HG02678 (cell line): ENCODE measurements at regions not wholly inside any gene's neighbourhood (a gene's known extent, or its start where the extent isn't known, plus 50 kb on each side); places are given as distances from the start of the nearest gene placed in this dataset.
"Not testable (repeated sequence)": the region's sequence is repeated elsewhere in the genome, so short reads cannot be mapped to it uniquely, and the experiment has no call there.

Source experiments
- ATAC-seq: cut with Tn5 transposase; IDR thresholded peaks from one replicate; pipeline ENCODE4 v1.9.1; 2021; ENCODE audit warnings: mild to moderate bottlenecking, moderate library complexity; ENCODE audit not compliant: unreplicated experiment

DNA sequence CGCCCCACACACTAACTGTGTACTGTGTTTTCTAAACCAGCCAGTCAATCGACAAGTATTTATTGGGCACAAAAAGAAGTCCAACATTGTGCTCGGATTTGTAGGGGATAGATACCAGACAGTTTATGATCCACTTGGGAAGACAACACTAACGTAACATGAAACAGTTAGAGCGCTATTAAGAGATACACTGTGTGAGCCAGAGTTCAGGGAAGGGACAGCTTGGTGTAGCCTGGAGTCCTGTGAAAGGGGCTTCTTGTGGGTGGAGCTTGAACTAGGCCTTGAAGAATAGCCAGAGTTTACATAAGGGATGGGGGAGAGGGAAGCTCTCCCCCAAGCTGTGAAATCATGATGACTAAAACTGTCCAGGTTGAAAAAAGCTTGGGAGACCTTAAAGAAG, 176.4 kb upstream of the TCF4 start:
- no peak for ATAC-seq

DNA sequence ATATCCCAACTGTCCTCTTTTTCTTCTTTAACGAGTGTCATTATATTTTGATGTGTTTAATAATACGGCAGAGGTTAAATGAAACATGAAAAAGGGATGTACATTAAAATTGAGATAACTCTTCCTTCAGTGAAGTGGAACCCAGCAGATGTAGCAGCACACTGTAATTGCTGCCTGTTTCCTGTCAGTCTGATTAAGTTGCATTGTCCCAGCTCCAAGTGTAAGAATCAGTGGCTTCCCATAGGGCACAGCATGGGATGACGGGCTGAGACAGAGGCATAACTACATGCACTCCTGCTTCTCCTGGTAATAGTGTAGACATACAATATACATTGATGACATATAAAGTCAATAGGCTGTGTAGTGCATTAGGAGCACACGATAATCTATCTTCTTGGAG, 175.8 kb upstream of the TCF4 start:
- ATAC-seq, result no peak

DNA sequence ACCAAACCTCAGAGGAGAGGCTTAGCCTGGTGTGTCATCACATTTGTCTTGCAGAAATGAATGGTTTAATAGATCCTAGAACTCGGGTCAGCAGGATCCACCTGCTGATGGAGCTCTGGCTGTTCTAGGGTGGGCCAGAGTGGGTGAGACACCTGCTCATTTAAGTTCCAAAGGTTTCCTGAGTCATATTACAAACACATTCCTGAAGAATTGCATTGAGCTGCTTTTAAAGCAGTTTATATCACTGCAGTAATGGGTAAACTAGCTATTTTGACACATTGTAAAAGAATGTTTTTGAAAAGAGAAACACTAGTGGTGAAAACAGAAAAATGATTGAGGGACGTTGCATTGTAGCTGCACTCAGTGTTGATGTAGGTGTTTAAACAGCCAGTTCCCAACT, 175.3 kb upstream of the TCF4 start:
- no peak for ATAC-seq

DNA sequence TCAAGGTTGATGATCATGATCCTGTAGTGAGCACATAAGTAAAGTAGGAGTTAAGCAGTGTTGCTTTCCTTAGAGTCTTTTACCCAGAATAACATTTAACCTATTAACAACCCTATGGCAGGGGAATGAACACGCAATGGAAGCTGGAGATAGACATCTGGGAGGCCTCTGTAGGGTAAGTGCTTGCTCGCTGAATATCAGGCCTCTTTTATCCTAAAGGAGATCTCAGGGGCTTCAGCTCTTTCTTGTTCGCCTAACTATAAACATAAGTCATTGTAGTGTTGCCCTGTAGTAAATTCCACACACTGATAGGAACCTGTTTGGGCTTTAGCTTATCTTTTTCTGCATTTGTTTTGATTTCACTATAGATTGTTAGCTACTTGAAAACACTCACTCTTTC, 174.4 kb upstream of the TCF4 start:
- ATAC-seq, result no peak

DNA sequence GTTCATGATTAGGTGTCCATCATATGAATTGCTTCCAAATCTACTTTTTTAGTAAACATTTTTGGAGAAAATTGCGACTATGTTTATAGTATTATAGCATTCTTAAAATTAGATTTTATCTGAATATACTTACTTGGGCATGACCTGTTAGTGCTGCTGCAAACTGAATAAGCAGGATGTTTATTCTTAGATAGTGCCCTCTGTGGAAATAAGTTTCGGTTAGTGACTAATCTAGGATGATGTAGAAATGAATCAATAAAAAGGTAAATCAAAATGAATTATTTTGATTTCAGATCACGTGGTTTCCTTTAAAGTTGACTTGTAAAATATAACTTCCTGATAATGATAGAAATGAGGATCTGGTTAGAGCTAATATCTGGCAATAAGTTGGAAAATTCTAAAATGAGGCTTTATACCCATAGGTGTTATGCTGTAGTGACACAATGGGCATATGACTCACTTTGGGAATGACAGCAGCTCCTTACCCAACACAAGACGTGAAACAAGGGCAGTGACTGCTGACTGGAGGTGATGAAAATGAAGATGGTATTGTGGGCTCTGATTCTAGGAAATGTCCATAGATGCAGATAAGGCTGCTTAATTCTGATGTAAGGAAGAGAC, 165.8 kb upstream of the TCF4 start:
- ATAC-seq, result no peak

DNA sequence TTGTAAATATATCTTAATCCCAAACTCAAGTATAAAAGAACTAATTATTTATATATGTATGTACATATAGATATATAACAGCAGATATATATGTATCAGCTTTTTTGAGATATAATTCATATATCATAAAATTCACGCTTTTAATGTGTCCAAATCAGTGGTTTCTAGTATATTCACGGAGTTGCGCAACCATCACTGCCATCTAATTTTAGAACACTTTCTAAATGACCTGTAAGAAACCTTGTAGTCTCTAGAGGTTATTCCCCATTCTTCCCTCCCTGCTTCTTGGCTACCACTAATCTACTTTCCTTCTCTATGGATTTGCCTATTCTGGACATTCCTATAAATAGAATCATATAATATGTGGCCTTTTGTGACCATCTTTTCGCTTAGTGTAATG, 163.5 kb upstream of the TCF4 start:
- no peak for ATAC-seq

DNA sequence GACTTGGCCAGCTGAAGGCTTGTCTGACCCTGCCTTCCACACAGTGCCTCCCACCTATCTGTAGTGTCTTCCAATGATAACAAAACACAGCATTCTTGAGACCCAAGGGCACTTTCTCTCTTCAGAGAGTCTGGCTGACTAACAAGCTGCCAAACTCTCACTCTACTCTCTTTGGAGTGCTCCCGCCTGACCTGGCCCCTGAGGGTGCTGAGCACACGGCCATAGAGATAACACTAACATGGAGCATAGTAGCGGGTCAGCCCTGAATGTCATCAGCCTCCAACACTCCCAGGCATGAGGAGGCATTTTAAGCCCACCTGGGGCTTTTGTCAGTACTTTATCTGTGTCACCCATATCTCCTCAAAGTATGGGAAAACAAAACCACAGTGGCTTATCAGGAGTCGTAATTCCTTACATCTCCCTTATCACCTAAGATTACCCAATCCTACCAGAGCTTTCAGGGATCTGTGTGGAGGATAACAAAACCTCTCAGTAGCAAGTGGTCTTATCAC, 160.3 kb upstream of the TCF4 start:
- ATAC-seq, result no peak

DNA sequence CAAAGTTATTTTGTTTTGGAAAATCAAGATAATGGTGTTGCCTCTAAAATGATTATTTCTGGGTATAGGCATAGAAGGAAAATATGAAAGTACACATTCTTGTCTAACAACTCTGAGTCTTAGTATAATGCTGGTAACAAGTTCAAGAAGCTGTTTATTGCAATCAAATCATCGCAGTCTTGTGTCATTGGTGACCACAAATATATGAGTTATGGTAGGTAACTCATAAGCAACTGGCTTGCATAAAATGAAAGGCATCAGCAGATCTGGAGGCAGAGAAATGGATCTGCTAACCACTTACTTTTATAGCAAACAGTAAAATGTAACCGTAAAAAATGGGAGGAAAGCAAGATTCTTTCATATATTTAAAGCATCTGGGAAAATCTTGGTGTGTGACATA, 156.2 kb upstream of the TCF4 start:
- no peak for ATAC-seq

DNA sequence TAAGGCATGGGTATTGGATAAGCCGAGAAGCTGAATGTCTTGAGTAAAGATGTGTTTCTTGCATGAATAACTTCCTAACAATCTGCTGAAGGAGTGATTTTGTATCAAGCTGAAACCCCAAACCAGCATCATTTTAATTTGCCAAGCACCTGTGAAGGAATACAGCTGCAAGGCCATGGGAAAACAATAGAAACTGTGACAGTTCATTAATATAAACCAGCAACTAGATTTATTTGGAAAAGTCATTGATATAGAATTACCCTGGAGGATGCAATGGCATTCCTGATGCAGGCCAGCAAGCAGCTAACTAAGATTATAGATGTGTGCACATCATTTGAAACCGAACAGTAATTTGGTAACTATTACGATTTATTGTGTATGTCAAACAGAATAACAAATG, 155.7 kb upstream of the TCF4 start:
- no peak for ATAC-seq

DNA sequence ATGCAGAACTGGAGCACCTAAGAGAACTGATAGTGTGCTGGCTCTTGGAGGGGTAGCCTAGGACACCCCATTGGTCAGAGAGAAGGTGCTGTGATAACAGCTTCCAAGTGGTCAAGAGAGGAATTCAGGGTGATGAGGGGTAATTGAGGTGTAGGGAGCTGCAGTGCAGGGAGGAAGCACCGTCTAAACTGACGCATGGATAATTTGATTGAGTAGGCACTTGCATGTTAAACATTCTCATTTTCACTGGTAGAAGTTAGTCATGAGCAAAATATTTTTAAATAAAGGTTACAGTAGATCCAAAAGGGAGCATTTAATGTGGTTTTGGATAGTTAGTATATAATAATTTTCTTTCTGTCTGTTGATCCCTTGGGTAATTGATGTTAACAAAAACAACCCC, 155.1 kb upstream of the TCF4 start:
- ATAC-seq, result no peak

DNA sequence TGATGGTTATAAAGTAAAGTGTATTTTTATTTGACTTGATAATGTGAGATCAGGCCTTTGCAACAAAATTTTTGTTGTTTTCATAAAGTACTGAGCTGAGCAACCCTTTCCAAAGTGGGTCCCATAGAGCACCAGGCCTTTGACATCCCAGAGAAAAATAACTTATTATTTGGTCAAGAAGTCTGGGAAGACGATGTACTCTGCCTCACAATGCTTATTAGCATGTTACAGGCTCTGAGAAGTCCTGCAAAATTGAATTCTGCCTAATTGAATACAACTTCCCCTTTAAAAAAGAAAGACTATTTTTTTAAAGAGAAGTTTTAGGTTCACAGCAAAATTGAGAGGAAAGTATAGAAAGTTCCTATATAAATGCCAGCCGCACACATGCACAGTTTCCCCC, 151.5 kb upstream of the TCF4 start:
- ATAC-seq, result no peak

DNA sequence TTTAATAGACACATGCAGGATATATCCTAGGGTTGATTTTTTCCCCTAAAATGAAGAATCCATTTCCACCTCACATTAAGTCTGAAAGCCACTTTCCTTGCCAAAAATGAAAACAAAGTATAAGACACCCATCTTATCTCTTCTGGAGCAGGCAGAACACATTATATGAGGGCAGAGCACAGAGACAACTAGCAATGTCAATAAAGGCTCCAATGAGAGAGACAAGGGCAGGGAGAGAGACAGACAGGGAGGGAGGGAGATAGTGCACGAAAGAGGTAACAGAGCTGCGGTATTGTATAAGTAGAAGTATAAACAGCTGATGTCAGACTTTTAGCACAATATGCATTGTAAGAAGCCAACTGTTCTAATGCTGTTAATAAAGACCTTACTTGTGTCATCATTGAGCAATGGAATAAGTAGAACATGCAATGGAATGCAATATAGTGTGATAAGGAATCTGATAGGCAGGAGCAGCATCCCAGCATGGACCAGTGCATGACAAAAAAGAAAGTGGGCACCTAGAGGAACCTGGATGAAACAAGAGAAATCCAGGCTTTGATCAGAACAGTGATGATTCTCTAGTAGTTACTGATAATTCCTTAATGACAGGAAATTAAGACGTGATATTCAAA, 150.6 kb upstream of the TCF4 start:
- ATAC-seq, result no peak

DNA sequence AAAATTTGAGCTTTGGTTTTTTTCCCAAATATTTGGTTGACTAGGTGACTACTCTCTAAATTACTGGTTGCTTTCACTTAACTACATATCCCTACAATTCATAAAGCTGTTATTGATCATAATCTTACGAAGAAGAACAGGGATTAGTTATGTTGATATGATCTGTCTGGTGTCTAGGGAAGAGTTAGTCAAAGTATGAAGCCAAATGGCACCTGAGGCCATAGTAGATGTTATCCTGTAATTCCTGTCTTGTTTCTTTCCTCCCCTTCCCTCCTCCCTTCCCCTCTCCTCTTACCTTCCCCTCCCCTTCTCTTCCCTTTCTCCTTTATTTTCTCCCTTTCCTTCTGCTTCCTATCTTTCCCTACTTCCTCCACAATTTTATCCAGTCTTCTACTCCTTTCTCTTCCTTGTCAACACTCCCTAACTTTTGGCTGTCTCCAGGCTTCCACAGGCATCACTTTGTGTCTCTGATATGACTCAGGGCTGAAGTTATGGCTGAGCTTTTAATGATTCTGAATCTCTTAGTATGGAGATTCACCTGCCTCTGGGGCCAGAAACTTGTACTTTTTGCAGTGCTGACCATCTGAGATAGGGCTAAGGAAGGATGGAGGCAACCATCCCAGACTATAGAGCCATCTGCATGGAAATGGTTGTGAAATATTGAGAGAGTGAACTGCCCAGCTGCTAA, 149.9 kb upstream of the TCF4 start:
- ATAC-seq, result no peak

DNA sequence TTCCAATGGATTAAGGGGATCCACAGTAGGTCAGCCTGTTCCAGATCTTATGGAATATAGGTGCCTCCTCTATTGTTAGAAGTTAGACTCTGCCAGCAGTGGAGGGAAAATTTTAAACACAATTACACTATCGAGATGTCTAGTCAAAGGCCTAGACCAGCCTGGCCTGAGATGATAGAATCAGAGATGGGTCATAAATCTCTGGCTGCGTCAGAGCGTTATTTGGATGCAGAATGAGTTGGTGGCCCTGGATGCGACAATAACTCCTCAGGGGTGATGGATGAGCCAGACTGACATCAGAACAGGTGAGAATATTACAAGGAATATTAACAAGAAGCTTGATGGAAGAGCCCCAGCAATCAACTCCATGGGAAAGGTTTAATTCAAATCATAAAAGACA, 149.3 kb upstream of the TCF4 start:
- ATAC-seq, result no peak

DNA sequence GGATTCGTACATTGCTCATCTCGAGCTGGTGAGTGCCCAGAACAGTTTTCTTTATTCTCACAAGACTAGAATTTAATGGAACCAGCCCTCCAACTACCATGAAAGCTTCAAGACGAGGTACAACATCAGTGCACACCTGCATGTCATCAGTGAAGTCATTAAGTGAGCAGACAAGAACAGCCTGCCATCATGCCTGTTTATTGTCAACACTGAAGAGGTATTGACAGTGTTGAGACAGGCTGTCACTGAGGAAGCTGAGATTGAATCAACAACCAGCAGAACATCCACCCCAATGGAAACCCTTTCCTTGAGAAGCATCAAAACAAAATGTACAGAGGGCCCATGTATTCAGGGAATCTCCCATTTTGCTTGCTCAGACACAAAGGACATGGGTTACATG, 148.0 kb upstream of the TCF4 start:
- no peak for ATAC-seq

DNA sequence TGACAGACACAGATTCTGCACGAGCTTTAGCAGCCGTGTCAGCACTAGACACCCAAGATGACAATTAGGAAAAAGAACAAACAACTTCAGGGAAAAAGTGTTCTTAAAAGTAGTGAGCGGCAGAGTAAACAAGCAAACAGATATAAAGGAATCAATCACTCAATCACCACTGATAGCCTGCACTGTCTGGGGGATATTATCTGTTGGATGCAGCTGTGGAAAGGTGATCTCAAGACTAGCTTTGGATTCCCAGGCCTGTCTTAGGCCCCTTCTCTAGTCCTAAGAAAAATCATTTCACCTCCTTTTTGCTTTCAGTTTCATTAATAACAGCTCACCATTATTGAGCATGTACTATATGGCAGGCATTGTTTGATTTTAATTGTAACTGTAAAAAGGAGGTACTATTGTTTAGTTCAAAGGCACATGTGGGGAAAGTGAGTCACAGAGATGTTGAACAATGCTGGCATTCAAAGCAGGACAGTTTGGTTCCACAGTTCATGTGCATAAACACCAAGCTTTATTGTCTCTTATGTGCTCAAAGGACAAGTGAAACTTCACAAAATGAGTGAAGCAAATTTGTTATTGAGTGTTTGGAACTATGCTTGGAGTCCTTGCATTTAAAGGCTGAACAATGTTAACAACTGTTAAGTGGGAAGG, 147.3 kb upstream of the TCF4 start:
- no peak for ATAC-seq

DNA sequence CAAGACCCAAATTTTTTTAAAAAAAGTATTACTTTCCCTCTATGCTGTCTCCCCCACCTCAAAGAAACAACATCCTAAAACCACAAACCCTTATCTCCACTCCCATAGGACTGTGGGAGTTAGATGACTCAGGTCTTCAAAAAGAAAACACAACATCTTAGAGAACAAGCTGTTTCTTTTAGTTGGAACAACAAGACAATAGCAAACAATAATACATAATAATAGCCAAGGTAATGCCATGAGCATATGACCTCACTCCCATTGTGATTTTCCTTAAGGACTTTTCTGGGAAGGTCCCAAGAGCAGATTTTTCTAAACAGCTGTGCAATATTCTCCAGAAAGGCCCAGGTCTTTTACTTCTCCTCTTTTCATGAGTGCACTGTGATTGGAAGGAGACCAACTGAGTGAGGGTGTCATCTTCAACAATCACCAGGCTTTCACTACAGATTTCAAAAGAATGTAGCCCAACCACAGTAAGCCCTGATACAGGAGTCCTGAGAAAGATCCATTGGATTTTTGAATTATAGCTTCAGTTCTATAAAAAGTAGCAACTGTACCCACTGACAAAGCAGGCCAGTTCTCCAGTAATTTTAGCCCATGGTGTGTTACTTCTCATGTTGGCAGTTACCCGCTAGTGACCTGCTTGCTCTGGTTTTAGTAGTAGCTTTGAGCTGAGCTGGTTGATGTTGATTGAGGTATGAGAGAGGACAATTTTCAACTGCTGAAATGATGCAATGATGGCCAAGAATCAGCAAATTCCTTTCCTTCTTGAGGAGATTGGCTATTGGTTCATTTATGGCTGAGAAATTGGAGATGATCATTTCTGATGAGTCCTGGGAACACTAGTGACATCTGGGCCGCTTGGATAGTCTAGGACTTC, 144.5 kb upstream of the TCF4 start:
- ATAC-seq, result no peak

DNA sequence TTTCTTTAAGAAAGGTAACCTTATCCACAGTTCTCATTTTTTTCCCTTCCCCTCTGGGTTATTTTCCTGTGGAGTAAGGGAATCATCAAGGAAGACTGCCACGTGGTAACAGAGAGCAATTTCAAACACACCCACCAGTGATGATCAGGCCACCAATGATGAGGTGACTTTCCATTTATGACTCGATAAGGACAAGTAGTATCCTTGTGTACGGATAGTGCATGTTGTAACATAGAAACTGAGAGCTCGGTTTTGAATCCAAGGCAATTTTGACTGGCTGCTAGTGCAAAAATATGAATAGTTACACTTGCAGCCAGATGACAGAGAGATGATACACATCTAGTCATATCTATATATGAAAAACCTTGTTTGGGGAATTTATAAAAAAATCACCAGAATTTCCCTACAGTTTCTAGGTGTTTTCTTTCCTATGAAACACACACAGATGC, 143.6 kb upstream of the TCF4 start:
- no peak for ATAC-seq

DNA sequence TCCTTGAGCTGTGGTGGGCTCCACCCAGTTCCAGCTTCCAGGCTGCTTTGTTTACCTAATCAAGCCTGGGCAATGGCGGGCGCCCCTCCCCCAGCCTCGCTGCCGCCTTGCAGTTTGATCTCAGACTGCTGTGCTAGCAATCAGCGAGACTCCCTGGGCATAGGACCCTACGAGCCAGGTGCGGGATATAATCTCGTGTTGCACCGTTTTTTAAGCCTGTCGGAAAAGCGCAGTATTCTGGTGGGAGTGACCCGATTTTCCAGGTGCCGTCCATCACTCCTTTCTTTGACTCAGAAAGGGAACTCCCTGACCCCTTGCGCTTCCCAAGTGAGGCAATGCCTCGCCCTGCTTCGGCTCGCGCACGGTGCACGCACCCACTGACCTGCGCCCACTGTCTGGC, 133.0 kb upstream of the TCF4 start:
- ATAC-seq, result not testable (repeated sequence)

DNA sequence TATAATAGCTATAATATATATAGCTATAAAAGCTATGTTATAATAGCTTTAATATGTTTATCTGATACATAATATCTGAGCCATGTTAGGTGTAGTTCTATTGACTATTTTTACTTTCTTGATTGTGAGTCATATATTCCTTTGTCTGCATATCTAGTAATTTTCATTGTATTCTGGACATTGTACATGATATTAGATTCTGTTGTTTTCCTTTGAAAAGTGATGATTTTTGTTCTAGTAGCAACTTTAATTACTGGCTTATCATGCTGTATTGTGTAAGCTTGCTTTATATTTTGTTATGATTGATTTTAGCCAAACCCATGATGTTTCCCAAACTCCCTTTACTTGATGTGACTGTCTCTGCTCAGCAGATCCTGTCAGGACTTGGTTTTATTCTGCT, 125.7 kb upstream of the TCF4 start:
- ATAC-seq, result no peak

DNA sequence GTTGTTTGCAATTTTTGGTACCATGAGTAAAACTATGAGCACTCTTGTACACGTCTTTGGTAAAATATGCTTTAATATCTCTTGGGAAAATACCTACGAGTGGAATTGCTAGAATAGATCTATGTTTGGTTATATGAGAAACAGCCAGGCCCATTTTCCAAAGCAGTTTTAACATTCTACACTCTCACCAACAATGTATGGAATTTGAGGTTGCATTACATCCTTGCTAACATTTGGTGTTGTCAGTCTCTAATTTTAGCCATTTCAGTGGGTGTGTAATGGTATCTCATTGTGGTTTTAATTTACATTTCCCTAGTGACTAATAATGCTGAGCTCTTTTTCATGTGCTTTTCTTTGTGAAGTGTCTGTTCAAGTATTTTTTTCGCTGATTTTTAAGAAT, 118.9 kb upstream of the TCF4 start:
- no peak for ATAC-seq
